ENCODE measurements at regions not wholly inside any gene's neighbourhood (a gene's known extent, or its start where the extent isn't known, plus 50 kb on each side); places are given as distances from the start of the nearest gene placed in this dataset.

- TF ChIP-seq CTCF (IDR thresholded peaks at IDR 0.05) (no peak), POLR2AphosphoS5 (IDR thresholded peaks at IDR 0.05; ENCODE audit: low read depth, low read length) (no peak), REST (IDR thresholded peaks at IDR 0.05; ENCODE audit: insufficient read depth in 1 of 2, low read depth in 2 of 2, low read length in 1 of 2) (no peak), SIN3A (IDR thresholded peaks at IDR 0.05; ENCODE audit: borderline replicate concordance, insufficient read depth, low read depth, low read length) (no peak)
Observed at GRCh38 chr2:160664603-160665140, 171.1 kb upstream of the RBMS1 start.

Data from Panc1 (cell line).